Stimulated activated CD8-positive, alpha-beta memory T cell treated with anti-CD3 and anti-CD28 coated beads, Interleukin-15, amount 100 ng/mL, for 24 hours (primary cell): ENCODE measurements at regions not wholly inside any gene's neighbourhood (a gene's known extent, or its start where the extent isn't known, plus 50 kb on each side); places are given as distances from the start of the nearest gene placed in this dataset.

Source experiments
- DNase-seq: peaks from one replicate; pipeline ENCODE4 v3.0.0-alpha.2; 2020; ENCODE audit warnings: low read depth

DNA sequence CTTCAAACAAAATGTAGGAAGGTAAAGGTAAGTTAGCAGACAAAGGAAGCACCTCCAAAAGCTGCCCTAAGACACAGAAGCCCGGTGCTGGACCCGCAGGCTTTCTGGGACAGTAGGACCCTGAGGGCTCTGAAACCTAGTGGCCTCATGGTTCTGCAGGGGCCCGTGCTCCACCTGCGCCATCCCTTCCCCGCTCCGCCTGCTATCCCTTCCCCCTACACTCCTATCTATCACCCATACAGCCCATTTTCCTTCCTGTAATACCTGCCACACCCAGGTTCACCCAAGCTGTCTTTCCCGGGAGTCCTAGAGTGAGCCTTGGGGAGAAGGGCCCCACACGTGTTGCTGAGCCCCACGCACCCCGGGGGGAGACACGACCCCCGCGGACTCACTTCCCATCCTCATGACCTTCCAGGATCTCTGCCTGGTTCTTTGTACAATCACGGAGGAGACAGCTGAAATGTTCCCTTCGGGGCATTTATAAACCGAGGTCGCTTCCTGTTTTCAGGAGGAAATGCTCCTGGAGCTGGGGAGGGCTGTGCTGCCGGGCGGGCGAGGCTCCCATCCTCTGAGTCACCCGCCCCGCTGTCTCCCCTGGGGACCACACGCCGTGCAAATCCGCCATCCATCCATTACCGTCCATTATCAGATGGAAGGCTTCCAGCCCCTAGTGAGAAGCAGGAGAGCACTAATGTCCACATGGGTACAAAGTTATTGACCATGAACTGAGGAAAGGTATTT lies 251.7 kb upstream of the PITRM1 start:
- DNase-seq: no peak

DNA sequence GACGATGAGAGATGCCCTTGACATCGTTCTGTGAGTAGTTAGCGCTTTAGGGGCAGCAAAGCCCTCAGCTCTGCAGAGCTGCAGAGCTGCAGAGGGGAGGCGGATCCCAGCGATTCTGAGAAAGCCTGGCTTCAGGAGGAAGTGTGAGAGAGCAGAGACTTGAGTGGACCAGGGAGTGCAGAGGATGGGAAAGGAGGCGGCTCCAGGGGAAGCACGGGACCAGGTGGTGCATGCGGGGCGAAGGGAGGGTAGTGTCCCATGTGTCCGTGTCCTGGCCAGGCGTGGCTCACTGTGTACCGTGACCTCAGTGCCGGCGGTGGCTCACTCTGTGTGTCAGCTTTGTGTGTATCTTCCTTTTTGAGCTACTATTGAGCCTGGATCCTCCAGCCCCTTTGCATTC lies 250.8 kb upstream of the PITRM1 start:
- DNase-seq: no peak

DNA sequence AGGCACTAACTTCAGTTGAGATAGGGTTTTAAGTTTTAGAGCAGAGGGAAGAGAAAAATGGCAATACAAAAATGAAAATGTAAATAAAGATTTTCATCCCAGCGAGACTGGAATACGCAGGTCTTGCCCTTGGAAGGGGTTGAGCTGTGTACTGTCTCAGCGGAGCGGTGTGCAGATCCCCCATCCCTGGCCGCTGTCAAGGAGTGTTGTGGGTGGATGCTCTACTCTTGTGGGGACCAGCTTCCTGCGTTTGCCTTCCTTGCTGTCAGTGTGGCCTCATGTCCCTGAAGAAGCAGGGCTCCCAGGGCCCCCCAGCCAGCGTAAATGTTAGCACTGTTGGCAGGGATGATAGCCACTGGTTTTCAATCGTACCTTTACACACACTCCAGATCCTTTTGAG lies 249.7 kb upstream of the PITRM1 start:
- no peak for DNase-seq

DNA sequence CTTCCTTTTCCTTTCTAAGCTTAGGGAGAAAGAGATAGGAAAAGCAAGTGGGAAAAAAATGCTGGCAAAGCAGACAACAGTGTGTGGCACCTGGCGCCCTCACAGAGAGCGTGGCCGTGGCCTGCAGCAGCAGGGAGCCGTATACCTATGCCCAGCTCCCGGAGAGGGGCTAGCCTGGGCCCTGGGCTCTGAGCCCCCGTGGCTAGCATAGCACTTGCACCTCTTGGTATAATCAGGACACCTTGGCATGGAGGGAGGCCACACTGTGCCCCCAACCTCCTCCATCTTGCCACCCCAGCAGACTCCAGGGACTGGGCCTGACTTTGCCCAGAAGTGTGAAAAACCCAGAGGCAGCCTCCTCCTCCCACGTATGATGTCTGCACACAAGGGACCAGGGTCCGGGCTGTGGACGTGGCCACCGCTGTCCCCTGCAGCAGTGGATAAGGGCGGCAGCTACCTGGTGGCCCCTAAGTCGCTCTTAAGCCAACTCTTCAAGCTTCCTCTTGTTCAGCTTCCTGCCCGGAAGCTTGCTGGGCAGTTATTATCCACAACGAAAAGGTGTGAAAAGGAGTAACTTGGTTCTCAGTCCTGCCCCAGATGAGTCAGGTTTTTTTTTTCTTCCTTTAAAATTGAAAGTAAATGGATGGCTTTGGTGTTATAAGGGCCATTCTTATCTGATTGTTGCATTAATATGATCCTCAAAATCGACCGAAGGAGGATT lies 249.1 kb upstream of the PITRM1 start:
- DNase-seq: no peak

DNA sequence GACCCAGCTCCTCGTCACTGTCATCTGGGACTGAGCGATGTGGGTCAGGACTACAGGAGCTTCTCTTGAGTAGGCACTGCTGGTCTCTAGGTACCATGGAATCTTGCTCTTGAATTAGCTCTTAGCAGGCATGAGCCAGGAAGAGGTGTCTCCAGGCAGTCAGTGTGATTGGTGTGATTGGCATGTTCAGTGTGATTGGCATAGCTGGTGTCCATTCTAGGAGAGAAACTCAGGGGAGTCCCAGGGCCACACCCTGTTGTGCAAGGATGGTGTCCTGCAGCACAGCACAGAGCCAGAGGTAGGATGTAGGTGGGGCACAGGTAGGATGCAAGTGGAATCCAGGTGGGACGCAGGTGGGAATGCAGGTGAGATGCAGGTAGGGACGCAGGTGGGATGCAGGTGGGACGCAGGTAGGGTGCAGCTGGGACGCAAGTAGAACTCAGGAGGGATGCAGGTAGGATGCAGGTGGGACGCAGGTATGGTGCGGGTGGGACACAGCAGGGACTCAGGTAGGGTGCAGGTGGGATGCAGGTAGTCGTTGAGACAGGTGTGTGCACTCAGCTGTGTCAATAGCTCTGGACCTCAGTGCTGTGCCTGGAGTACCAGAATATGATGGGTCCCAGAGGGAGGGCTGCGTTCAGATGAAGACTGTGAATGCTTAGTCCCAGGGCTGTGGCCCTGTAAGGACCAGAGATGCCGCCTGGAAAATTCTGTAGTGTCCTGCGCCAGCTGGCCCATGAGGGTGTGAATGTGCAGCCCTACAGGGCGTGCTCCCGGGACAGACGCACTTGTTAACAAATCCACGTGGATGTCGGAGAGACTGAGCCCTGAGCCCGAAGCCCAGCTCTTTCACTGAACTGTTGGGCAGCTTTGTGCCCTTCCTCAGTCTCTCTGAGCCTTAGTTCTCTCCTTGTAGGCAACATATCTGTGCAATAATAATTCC lies 248.2 kb upstream of the PITRM1 start:
- DNase-seq: no peak

DNA sequence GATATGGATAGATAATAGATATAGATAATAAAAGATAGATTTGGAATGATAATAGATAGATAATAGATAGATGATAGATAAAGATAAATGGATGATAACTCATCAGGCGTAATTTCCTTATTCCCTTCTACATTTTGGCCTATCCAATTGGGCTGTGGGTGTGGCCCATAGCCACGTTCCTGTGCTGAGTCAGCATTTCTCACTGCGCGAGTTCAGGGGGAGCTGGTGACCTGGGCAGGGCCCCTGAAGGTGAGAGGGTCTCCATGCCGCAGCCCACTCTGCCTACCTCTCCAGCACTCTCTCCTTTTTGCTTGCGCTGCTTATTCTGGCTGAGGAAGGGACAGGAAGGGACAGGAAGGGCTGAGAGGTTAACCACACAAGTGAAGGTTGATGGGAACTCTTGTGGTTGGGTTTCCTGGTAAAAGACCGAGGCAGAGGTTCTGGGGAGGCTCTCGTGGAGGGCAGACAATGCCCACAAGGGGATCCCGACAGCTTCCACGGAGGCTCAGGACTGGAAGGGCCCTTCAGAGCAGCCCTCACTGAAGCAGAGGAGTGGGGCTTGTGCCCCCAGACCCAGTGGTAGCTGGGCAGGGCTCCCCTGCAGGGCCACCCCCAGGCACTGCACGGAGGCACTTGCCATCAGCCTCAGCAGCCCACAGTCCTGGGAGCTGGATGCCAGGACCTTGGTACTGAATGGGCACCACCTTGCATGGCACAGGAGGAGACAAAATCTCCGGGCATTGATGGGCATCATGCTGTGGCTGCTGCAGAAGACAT lies 247.3 kb upstream of the PITRM1 start:
- no peak for DNase-seq

DNA sequence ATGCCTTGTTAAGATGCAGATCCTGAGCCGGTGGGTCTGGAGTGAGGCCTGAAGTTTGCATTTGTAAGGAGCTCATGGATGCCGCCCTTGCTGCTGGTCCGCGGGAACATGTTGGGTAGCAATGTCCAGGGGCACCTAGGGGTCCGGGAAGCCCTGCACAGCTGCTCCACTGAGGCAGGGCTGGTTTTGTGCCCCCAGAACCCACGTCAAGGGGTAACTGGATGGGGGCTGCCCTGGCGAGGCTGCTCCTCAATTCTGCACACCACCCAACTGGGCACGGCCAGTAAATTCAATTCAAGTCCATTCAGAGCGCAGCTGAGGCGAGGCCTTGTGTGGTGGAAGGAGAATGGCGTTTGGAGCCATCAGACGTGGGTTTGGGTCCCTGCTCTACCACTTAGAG lies 246.3 kb upstream of the PITRM1 start:
- no peak for DNase-seq

DNA sequence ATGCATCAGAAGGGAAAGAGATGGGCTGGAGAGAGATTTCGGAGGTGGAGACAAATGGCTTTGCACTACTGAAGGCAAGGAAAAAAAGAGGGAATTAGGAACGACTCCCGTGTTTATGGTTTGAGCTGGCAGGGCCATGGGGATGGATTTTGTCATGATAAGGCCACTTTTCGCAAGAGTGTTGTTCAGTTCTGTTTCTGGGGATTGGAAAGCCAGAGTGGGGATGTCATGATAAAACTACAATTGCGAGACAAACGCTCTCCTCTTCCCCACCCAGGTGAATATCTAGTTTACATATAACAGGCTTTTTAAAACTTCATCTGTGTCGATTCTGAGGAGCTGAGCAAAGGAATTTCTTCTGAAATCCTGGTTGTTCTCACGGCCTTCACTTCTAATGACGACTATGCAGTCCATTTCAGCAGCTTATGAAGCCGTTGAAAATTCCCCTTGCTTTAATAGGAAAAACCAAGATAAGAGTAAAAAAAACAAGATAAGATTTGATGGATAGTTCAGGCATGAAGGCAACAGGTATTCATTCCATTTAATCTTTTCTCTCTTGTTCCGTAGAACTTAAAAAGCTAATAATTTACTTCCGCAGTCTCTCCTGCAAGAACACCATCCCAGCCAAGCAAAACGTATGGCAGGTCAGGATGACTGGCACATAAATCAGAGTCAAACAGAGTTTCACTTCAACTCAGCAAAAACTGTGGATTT lies 245.6 kb upstream of the PITRM1 start:
- DNase-seq: no peak

DNA sequence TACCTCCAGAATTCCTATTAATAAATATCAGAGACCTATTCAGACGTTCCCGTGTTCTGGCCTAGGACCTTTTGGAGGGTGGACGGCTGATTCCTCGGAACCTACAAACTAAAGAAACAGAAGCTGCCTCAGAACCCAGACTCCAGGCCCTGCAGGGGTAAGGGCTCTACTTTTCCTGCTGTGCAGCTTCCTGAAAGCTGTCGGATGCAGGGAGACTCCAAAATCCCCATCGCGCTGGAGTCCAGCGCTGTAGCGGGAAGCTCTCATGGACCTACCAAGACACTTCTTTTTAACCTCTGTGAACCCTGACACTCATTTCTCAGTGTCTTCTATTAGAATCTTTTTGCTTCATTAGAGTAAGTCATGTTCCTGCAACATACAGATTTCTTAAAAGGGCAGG lies 244.5 kb upstream of the PITRM1 start:
- no peak for DNase-seq

DNA sequence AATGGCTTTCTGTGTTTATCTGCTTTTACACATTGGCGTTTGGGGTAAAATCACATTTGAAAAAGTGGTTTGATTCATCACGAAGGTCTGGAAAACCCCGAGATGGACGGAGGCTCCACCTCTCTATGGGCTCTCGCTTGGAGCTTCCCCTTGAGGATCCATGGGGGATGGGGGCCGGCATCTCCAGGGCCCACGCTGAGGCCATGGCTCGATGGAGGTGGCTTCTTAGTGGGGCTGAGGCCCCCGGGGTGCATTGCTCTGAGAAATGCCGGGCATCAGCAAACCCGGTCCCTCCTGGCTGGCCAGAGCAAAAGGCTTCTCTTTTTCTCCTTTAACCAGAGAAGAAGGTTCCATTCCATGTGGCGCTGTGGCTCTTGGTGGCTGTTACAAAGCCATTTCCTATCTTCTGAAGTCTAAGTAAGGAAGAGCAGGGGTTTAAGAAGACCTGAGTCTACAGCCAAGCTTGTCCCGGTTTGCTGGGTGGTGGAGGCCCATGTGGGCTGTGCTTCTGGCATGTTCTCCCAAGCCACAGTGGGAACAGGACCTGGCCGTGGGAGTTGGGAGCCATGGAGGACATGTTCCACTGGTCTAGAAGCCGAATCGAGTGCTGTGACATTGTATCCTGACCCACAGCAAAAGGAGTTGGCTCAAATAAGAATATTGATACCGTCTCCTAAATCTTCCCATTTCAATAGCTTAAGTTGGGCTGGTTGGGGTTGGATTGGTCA lies 243.5 kb upstream of the PITRM1 start:
- no peak for DNase-seq

DNA sequence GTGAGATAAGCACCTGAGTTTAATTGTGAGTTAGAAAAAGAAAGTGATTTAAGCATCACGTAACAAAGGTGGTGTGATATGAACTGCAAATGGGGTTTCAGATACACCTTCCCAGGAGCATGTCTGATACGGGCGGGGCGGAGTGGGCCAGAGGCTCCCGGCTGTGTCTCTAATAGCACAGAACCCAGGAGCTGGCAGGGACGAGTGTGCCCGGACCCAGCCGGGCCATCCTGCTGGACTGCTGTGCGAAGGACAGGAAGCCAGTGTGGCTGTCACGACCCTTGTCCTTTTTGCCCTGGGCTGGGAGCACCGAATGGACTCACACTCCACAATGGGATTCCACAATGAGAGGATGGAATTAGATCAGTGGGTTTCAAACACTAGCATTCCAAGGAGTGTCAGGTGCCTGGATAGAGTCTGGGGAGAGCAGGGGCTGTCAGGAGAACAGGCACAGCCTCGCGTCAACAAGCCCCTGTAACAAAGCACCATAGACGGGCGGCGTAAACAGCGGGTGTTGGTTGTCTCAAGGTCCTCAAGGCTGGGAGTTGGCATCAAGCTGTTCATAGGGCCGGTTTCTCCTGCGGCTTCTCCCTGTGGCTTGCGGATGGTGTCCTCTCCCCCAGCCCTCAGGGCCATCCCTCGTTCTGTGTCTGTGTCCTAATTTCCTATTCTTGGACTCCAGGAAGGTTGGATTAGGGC lies 242.6 kb upstream of the PITRM1 start:
- no peak for DNase-seq

DNA sequence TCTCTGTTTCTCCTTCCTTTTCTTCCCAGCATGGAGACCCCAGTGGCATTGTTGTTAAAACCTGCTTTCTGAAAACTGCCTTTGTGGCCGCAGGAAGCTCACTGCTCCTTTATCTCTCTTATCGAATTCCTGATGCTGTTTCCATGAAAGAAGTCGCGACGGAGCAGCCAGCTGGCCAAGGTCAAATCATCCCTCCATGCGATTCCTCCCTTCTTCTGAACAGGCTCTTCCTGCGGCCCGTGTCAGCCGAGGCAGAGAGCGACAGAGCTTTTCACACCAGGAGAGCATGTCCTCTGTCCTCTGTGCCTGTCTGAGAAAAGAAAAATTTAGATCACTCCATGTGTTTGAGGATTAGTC lies 242.1 kb upstream of the PITRM1 start:
- DNase-seq: no peak

- no peak for DNase-seq
These were observed 241.5 kb upstream of the PITRM1 start for GRCh38 chr10:3413937-3414666.

DNA sequence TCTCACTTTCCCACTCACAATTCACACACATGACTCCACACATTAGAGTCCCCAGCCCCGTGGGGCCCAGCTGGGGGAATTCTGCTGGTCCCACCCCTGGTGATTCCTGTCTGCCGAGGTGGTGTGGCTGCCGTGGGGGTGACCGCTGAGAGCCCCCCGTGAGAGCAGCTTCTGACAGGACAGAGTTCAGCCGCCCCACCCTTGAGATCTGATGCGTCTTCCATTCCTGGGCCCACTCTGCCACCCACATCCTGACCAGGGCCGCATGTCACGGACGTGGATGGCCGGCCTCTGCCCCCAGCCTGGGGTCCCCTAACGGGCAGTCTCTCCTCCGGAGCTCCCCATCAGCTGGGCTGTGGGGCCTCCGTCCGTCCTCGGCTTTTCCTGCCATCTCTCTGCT lies 240.1 kb upstream of the PITRM1 start:
- no peak for DNase-seq

GRCh38 chr10:3412071-3412582 lies 239.5 kb upstream of the PITRM1 start:
- no peak for DNase-seq

GRCh38 chr10:3411044-3411443 lies 238.5 kb upstream of the PITRM1 start:
- no peak for DNase-seq

DNA sequence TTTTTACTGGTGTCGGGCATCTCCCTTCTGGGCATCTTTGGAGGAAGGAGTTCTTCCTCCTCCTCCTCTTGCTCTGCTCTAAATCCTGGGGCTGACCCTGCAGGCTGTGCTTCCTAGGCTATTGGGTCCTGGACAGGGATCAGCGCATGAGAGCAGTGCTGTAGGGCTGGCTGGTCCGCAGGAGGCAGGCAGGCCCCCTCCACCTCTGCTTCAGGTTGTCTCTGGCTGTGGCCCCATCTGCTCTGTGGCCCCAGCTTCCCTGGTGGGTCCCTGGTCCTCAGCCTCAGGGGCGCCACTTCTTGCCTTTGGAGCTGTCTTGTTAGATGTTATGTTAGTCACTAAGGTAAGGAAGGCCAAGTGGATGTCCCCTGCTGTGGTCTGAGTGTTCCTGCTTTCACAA lies 237.3 kb upstream of the PITRM1 start:
- no peak for DNase-seq

GRCh38 chr10:3408603-3409365 lies 236.2 kb upstream of the PITRM1 start:
- no peak for DNase-seq
